Subcutaneous abdominal adipose tissue (tissue), 5 donors: ENCODE measurements at regions not wholly inside any gene's neighbourhood (a gene's known extent, or its start where the extent isn't known, plus 50 kb on each side); places are given as distances from the start of the nearest gene placed in this dataset.

Source experiments
- H3K27ac ChIP-seq: one replicate; pipeline ENCODE4 v1.7.0; 2013; ENCODE audit warnings: low read depth, mild to moderate bottlenecking, inconsistent platforms, low read length, moderate library complexity
- H3K27me3 ChIP-seq, 5 donors: one replicate each; pipeline ENCODE4 v1.7.0; 2013; ENCODE audit warnings: low read length in 5 of 5, inconsistent platforms in 1 of 5; ENCODE audit not compliant: control insufficient read depth in 5 of 5, insufficient read depth in 4 of 5
- H3K36me3 ChIP-seq, 5 donors: one replicate each; pipeline ENCODE4 v1.7.0; 2013; ENCODE audit warnings: low read length in 5 of 5; ENCODE audit not compliant: control insufficient read depth in 5 of 5, insufficient read depth in 5 of 5
- H3K4me1 ChIP-seq, 5 donors: one replicate each; pipeline ENCODE4 v1.7.0; 2013; ENCODE audit warnings: low read length in 5 of 5, mild to moderate bottlenecking in 3 of 5, moderate library complexity in 1 of 5; ENCODE audit not compliant: control insufficient read depth in 5 of 5, insufficient read depth in 5 of 5
- H3K4me3 ChIP-seq, 5 donors: one replicate each; pipeline ENCODE4 v1.7.0; 2013; ENCODE audit warnings: low read length in 5 of 5, low read depth in 1 of 5
- H3K9ac ChIP-seq, 5 donors: one replicate each; pipeline ENCODE4 v1.7.0; 2013; ENCODE audit warnings: low read length in 5 of 5, mild to moderate bottlenecking in 4 of 5, moderate library complexity in 3 of 5
- H3K9me3 ChIP-seq, 5 donors: one replicate each; pipeline ENCODE4 v1.7.0; 2013; ENCODE audit warnings: low read length in 5 of 5; ENCODE audit not compliant: control insufficient read depth in 5 of 5
- donor health status: healthy.
- donor health status: healthy.
- donor health status: healthy.
- donor health status: healthy.
- donor health status: healthy.

DNA sequence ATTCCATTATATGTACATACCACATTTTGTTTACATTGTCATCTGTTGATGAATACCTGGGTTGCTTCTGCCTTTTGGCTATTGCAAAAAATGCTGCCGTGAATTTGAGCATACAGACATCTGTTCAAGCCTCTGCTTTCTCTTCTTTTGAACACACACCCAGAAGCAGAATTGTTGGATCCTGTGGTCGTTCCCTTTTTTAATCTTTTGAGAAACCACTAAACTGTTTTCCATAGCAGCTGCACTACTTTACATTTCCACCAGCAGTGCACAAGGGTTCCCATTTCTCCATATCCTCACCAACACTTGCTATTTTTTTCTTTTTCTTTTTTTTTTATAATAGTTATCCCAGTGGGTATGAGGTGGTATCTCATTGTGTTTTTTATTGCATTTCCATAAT, 123.5 kb downstream of the TEX29 start:
- H3K27me3 ChIP-seq, result peaks cover 0 to 9% (median 5%) of the 10 kb centered on the region in 5 donors
- H3K27ac ChIP-seq, result no peak overlapping the region
- no peak overlapping the region for H3K9ac ChIP-seq
- H3K4me3 ChIP-seq, result no peak overlapping the region
- no peaks in the 10 kb centered on the region for H3K36me3 ChIP-seq
- no peaks in the 10 kb centered on the region for H3K4me1 ChIP-seq
- H3K9me3 ChIP-seq, result peaks cover 0 to 30% (median 17%) of the 10 kb centered on the region in 5 donors

DNA sequence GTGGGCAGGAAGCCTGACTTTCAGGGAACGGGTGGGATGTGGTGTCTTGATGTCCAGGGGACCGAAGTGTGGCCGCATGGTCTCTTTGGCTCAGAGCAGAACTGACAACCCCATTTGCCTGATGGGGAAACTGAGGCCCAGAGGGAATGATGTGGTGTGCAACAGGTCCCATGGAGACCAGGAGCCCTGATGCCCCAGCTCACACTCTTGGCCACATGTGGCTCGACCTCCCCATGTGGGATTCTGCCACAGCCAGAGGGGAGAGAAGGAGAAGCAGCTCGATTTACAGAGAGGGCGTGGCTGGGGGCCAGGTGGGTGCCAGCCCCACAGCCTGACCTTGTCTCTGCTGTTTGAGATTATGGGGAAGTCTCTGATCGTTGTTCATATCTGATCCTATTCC, 128.1 kb downstream of the TEX29 start:
- no peaks in the 10 kb centered on the region for H3K36me3 ChIP-seq
- no peaks in the 10 kb centered on the region for H3K4me1 ChIP-seq
- H3K27ac ChIP-seq, result no peak overlapping the region
- peaks cover 0 to 16% (median 7%) of the 10 kb centered on the region in 5 donors for H3K27me3 ChIP-seq
- peaks cover 0 to 25% (median 15%) of the 10 kb centered on the region in 5 donors for H3K9me3 ChIP-seq
- no peak overlapping the region for H3K9ac ChIP-seq
- H3K4me3 ChIP-seq, result no peak overlapping the region

DNA sequence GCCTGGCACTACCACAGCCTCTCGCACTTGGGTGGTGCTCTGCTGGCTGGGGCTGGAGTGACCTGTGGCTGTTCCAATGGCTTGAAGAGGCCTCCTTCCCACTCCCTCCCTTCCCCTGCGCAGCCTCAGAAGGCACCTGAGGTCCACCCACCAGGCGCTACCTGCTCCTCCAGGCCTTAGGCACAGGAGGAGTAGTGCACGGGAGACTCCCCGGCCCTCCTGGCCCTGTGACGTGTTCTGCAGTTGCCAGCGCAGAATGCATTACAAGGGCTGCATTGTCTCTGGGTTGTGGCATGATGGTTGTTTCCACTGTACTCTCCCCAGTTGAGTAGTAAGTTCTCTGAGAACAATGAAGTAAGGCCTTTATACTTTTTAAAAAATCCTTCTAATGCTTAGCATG, 128.6 kb downstream of the TEX29 start:
- Histone ChIP-seq H3K27ac (no peak overlapping the region), H3K4me1 (no peaks in the 10 kb centered on the region), H3K4me3 (no peak overlapping the region), H3K9ac (no peak overlapping the region), H3K36me3 (no peaks in the 10 kb centered on the region), H3K27me3 (peaks cover 0 to 16% (median 7%) of the 10 kb centered on the region in 5 donors), H3K9me3 (peaks cover 0 to 25% (median 15%) of the 10 kb centered on the region in 5 donors)

DNA sequence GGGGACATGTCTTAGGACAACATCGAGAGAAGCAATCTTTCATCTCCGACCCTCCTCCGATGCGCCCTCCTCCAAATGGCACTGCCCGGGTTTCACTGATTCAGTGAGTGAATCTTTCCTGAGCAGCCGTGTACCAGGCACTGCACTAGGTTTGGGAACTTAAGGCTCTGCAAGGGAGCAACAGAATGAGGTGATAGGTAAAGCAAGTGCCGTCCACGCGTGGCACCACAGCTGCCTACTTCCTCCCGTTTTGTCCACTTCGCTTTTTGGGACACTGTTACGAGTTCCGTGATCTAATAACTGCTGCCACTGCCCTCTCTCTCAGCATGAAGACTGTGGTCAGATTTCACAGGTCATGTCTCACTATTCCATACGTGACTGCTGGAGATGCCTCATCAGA, 131.0 kb downstream of the TEX29 start:
- H3K4me1 ChIP-seq, result no peaks in the 10 kb centered on the region
- H3K36me3 ChIP-seq, result no peaks in the 10 kb centered on the region
- peaks cover 0 to 21% (median 18%) of the 10 kb centered on the region in 5 donors for H3K9me3 ChIP-seq
- H3K27me3 ChIP-seq, result peaks cover 0 to 16% (median 6%) of the 10 kb centered on the region in 5 donors
- no peak overlapping the region for H3K27ac ChIP-seq
- no peak overlapping the region for H3K4me3 ChIP-seq
- H3K9ac ChIP-seq, result no peak overlapping the region

DNA sequence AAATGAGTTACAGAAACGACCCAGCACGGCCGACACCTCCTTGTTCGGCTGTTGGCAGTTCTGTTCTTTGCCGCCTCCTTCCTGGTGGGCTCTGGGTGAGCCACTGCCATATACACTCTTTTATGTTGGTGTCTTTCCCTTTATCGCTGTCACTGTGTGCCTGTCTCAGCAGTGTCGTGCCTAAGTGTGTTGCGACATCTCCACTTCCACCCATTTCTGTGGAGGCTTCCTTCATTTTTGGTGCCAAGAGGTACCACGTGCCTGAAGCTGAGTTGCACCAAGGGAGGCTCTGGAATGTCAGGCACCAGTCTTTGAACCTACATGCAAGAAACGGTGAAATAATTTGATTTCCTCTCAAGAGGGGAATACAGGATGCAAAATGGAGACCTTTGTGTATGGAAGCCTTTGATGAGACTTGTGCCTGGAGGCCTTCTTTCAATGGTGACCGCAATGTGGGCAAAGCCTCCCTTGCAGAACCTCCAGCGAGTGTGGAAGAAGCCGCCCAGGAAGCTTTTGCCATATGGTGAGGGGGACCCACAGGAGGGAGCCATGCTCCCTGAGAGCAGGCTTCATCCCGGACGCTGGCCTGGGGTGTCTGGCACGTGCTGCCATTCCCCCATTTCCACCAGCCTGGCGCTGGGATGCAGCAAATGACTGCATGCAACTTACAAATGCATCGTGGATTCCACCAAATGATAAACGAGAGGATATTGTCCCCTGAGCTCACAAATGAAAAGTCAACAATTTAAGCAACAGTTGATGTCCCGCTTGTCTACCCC, 136.2 kb downstream of the TEX29 start:
- Histone ChIP-seq H3K36me3 (no peaks in the 10 kb centered on the region), H3K9me3 (peaks cover 0 to 8% (median 3%) of the 10 kb centered on the region in 5 donors), H3K4me1 (no peaks in the 10 kb centered on the region), H3K27ac (no peak overlapping the region), H3K27me3 (peaks cover 15 to 24% (median 22%) of the 10 kb centered on the region in 5 donors), H3K4me3 (no peak overlapping the region), H3K9ac (no peak overlapping the region)

DNA sequence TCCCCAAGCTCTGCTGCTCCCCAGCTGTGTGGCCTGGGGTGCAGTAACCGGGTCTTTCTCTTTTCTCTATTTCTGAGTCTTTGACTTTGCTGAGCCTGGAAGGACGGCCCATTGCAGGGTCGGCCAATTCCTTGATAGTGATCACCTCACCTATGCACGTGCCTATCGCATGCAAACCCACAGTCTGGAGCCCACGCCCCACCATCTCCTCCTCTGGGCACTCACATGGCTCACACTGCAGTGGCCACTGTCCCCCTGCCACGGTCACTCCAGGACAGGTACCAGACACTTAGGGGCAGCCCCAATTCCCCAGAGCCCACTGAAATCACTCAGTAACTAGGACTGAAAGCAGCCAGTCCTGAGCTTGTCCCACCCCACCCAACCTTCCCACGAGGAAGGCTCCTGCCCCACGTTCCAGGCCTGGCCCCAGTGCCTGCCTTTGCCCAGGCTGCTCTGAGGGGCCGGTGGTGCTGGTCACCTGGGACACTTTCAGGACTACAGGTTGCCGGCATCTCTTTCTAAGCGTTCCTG, 137.6 kb downstream of the TEX29 start:
- no peaks in the 10 kb centered on the region for H3K4me1 ChIP-seq
- H3K9ac ChIP-seq, result no peak overlapping the region
- H3K27me3 ChIP-seq, result peaks cover 20 to 24% (median 23%) of the 10 kb centered on the region in 5 donors
- H3K4me3 ChIP-seq, result no peak overlapping the region
- H3K36me3 ChIP-seq, result no peaks in the 10 kb centered on the region
- peaks cover 0 to 8% (median 3%) of the 10 kb centered on the region in 5 donors for H3K9me3 ChIP-seq
- no peak overlapping the region for H3K27ac ChIP-seq

DNA sequence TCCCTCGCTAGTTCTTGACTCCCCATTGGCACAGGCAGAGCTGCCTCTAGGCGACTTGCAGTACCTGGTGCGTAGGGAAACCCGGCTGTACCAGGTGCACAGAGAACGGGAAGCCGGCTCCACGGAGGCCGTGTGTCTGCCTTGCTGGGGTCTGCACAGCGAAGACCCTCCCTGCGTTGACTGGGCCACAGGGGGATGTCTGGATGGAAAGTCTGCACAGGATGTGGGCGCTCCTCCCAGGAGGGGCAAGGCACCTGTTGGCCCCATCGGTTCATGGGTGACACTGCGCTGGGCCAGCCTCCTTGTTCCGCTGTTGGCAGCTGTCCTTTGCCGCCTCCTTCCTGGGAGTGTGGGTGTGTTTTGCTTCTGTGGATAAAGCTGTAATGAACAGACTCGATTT, 138.3 kb downstream of the TEX29 start:
- Histone ChIP-seq H3K4me3 (no peak overlapping the region), H3K9me3 (peaks cover 0 to 8% (median 3%) of the 10 kb centered on the region in 5 donors), H3K9ac (no peak overlapping the region), H3K36me3 (no peaks in the 10 kb centered on the region), H3K27ac (no peak overlapping the region), H3K4me1 (no peaks in the 10 kb centered on the region), H3K27me3 (peaks cover 20 to 27% (median 23%) of the 10 kb centered on the region in 5 donors)

DNA sequence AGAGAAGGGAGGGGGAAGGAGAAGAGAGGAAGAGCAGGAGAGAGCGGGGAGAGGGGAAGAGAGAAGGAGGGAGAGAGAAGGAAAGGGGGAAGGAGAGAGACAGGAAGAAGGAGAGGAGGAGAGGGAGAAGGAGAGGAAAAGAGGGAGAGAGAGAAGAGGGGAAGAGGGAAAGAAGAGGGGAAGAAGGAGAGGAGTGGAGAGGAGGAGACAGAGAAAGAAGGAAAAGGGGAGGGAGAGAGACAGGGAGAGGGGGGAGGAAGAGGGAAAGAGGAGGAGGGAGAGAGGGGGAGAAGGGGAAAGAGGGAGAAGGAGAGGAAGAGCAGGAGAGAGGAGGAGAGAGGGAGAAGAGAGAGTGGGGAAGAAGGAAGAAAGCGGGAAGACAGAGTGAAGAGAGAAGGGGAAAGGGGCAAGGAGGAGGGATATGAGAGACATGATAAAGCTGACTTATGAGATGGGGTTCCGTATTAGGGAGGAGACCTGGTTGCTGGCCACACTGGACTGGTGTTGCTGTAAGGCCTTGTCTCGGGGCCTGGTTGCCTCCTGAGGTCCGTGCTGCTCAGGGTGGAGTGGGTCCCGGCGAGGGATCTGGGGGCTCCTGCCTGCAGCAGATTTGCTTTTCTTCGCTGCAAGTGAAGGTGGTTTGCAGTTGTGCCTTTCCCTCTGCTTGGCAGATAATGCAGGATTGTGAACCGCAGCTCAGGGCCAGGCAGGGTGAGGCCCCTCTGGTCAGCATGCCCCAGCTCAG, 139.5 kb downstream of the TEX29 start:
- H3K27ac ChIP-seq, result no peak overlapping the region
- no peaks in the 10 kb centered on the region for H3K36me3 ChIP-seq
- peaks cover 20 to 32% (median 24%) of the 10 kb centered on the region in 5 donors for H3K27me3 ChIP-seq
- no peak overlapping the region for H3K9ac ChIP-seq
- no peaks in the 10 kb centered on the region for H3K4me1 ChIP-seq
- H3K4me3 ChIP-seq, result no peak overlapping the region
- peaks cover 0 to 8% (median 3%) of the 10 kb centered on the region in 5 donors for H3K9me3 ChIP-seq

DNA sequence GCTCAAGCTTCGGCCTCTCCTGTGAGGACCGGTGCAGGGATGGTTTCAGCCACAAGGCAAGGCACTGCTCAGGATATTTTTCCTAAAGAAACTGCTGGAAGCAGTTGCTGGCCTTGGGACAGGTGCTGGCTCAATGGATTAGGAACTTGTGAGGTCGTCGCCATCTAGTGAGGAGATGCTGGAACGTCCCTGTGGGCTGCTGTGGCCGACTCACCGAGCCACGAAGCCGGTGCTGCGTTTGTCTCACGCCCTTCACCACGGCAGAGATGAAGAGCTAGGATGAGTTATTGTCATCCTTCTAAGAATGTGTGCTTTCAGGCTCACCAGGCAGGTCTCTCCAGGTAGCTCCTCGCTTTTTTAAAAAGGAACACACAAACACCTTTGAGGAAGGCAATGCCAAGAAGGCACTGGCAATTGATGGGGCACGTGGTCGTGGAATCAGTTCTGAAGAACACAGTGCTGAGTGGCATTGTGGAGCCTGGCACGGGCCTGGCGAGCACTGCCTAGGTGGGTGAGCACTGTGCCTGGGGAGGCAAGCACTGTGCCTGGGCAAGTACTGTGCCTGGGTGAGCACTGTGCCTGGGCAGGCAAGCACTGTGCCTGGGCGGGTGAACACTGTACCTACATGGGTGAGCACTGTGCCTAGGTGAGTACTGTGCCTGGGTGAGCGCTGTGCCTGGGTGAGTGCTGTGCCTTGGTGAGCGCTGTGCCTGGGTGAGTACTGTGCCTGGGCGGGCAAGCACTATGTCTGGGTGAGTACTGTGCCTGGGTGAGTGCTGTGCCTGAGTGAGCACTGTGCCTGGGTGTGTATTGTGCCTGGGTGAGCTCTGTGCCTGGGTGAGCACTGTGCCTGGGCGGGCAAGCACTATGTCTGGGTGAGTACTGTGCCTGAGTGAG, 140.4 kb downstream of the TEX29 start:
- H3K9ac ChIP-seq, result no peak overlapping the region
- H3K9me3 ChIP-seq, result peaks cover 0 to 8% (median 3%) of the 10 kb centered on the region in 5 donors

More for the DNA sequence above, 140.4 kb downstream of the TEX29 start:
- Histone ChIP-seq H3K27ac (no peak overlapping the region), H3K27me3 (peaks cover 20 to 33% (median 24%) of the 10 kb centered on the region in 5 donors), H3K4me3 (no peak overlapping the region), H3K4me1 (no peaks in the 10 kb centered on the region), H3K36me3 (no peaks in the 10 kb centered on the region)
